AG09319 (cell line): ENCODE measurements at regions not wholly inside any gene's neighbourhood (a gene's known extent, or its start where the extent isn't known, plus 50 kb on each side); places are given as distances from the start of the nearest gene placed in this dataset.

Source experiments
- DNase-seq: peaks from one replicate; pipeline ENCODE4 v3.0.0-alpha.2; 2010; ENCODE audit warnings: low read depth; ENCODE audit errors: extremely low read depth
- CTCF ChIP-seq: IDR thresholded peaks from 2 replicates; pipeline ENCODE4 v1.5.1; 2011; ENCODE audit warnings: low read depth, mild to moderate bottlenecking, inconsistent platforms, low read length, moderate library complexity

DNA sequence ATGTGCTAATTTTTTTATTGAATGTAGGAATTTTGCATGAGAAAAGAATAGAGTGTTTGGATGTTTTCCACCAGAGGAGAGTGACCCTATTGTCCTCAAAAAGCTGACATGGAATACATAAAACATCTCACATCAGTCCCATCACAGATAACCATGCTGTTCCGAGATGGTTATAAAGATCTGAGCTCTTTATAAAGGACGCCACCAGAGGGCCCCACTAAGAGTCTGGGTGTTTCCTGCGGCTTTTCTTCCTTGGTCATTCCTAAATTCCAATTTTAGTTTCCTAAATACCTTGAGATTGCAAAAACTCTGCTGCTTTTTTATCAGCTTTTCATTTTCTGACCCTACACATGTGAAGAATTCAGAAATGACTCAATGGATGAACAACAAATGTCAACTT is 504.5 kb upstream of the FRG1 start:
- TF ChIP-seq CTCF: no peak
- no peak for DNase-seq

GRCh38 chr4:189440716-189441115 is 500.0 kb upstream of the FRG1 start:
- no peak for DNase-seq
- no peak for TF ChIP-seq CTCF

DNA sequence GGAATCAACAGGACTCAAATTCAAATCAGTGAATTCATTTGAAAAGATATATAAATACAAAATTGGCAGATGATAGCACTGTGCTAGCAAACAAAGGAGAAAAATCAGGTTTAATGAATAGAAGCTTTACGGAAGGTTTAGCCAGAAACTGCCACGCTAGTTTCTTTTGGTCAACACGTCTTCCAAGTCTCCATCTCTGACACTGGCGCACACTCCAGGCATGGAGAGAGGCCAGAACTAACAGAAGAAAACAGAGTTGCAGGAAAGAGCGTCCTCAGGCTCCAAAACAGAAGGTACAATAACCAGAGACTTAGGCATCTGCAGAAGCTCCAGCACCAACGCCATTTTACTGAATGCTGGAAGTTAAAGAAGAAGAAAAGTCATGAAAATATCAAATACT is 497.3 kb upstream of the FRG1 start:
- no peak for TF ChIP-seq CTCF

GRCh38 chr4:189445613-189446012 is 495.1 kb upstream of the FRG1 start:
- DNase-seq: no peak
- no peak for TF ChIP-seq CTCF

More for the DNA sequence above, 497.3 kb upstream of the FRG1 start:
- no peak for DNase-seq

- no peak for TF ChIP-seq CTCF
- DNase-seq: no peak
These were observed 476.9 kb upstream of the FRG1 start for GRCh38 chr4:189463734-189464133.

- no peak for DNase-seq
These were observed 446.3 kb upstream of the FRG1 start for GRCh38 chr4:189494407-189494806.

GRCh38 chr4:189497516-189497915 is 443.2 kb upstream of the FRG1 start:
- DNase-seq: no peak
- no peak for TF ChIP-seq CTCF

More at GRCh38 chr4:189494407-189494806, 446.3 kb upstream of the FRG1 start:
- no peak for TF ChIP-seq CTCF
